Neural cell (in vitro differentiated cells): ENCODE measurements at regions not wholly inside any gene's neighbourhood (a gene's known extent, or its start where the extent isn't known, plus 50 kb on each side); places are given as distances from the start of the nearest gene placed in this dataset.

Experiments used
- H2AFZ ChIP-seq: fragments of 200-600, 300-800 bp; sonication (generic), shearing (Covaris generic); 2 replicates; pipeline ENCODE4 v1.6.0; 2014; ENCODE audit warnings: low read depth, mild to moderate bottlenecking, antibody characterized with exemption, low read length, moderate library complexity
- H3F3A ChIP-seq: fragments of 200-600 bp; shearing (Covaris generic); 2 replicates; pipeline ENCODE4 v1.6.1; 2016; ENCODE audit warnings: mild to moderate bottlenecking, moderate library complexity, mixed read lengths, antibody characterized with exemption, low read length; ENCODE audit not compliant: insufficient read depth, poor library complexity, severe bottlenecking
- H3K27ac ChIP-seq: fragments of 200-600, 300-800 bp; sonication (generic), shearing (Covaris generic); 2 replicates; pipeline ENCODE4 v1.5.1; 2014; ENCODE audit warnings: mild to moderate bottlenecking, low read length, moderate library complexity
- H3K27me3 ChIP-seq: fragments of 300-800, 200-600 bp; sonication (generic), shearing (Covaris generic); 2 replicates; pipeline ENCODE4 v1.6.0; 2014; ENCODE audit warnings: mild to moderate bottlenecking, low read depth, low read length, moderate library complexity; ENCODE audit not compliant: insufficient read depth
- H3K36me3 ChIP-seq: fragments of 300-800, 200-600 bp; sonication (generic), shearing (Covaris generic); 2 replicates; pipeline ENCODE4 v1.5.1; 2014; ENCODE audit warnings: mild to moderate bottlenecking, antibody characterized with exemption, low read length, moderate library complexity; ENCODE audit not compliant: insufficient read depth
- H3K4me2 ChIP-seq: fragments of 300-800, 200-600 bp; sonication (generic), shearing (Covaris generic); 2 replicates; pipeline ENCODE4 v1.6.0; 2014; ENCODE audit warnings: mild to moderate bottlenecking, low read length
- H3K4me3 ChIP-seq: fragments of 300-800, 200-600 bp; sonication (generic), shearing (Covaris generic); 2 replicates; pipeline ENCODE4 v1.5.1; 2014; ENCODE audit warnings: mild to moderate bottlenecking, low read length, moderate library complexity
- H3K79me2 ChIP-seq: fragments of 200-600 bp; shearing (Covaris generic); replicated peaks from 2 replicates; pipeline ENCODE4 v1.6.0; 2014; ENCODE audit warnings: mild to moderate bottlenecking, low read length, moderate library complexity; ENCODE audit not compliant: insufficient read depth
- H3K9ac ChIP-seq: fragments of 300-800, 200-600 bp; sonication (generic), shearing (Covaris generic); 2 replicates; pipeline ENCODE4 v1.6.1; 2016; ENCODE audit warnings: mild to moderate bottlenecking, low read length, mixed read lengths
- H3K9me2 ChIP-seq: fragments of 200-600 bp; shearing (Covaris generic); 2 replicates; pipeline ENCODE4 v1.6.1; 2016; ENCODE audit warnings: mild to moderate bottlenecking, low read length, mixed read lengths; ENCODE audit not compliant: insufficient read depth
- H3K9me3 ChIP-seq: fragments of 200-600, 300-800 bp; sonication (generic), shearing (Covaris generic); 2 replicates; pipeline ENCODE4 v1.6.1; 2016; ENCODE audit warnings: mild to moderate bottlenecking, mixed run types, low read length, moderate library complexity, mixed read lengths
- H4K20me1 ChIP-seq: fragments of 200-600 bp; shearing (Covaris generic); 2 replicates; pipeline ENCODE4 v1.6.1; 2016; ENCODE audit warnings: mild to moderate bottlenecking, mixed run types; ENCODE audit not compliant: insufficient read depth
- EP300 ChIP-seq: fragments of 450-650 bp; conservative IDR thresholded peaks from 2 replicates; pipeline ENCODE4 v1.6.1; 2014; ENCODE audit warnings: antibody characterized with exemption, mild to moderate bottlenecking, moderate library complexity; ENCODE audit not compliant: poor library complexity, severe bottlenecking
- EZH2 ChIP-seq: fragments of 200-600, 300-800 bp; shearing (Covaris generic), sonication (generic); IDR thresholded peaks from 2 replicates; pipeline ENCODE4 v1.6.1; 2014; ENCODE audit warnings: antibody characterized with exemption, low read length, borderline replicate concordance, mild to moderate bottlenecking; ENCODE audit not compliant: insufficient read depth, poor library complexity, severe bottlenecking
- MXI1 ChIP-seq: fragments of 450-650 bp; conservative IDR thresholded peaks from 2 replicates; pipeline ENCODE4 v1.6.1; 2014; ENCODE audit warnings: antibody characterized with exemption, mild to moderate bottlenecking; ENCODE audit not compliant: poor library complexity, severe bottlenecking
- POLR2AphosphoS5 ChIP-seq: IDR thresholded peaks from 2 replicates; pipeline ENCODE4 v1.6.1; 2012
- RAD21 ChIP-seq: fragments of 450-650 bp; conservative IDR thresholded peaks from 2 replicates; pipeline ENCODE4 v1.6.1; 2014; ENCODE audit warnings: antibody characterized with exemption, mild to moderate bottlenecking, moderate library complexity
- SMC3 ChIP-seq: fragments of 450-650 bp; conservative IDR thresholded peaks from 2 replicates; pipeline ENCODE4 v1.6.1; 2014; ENCODE audit warnings: antibody characterized with exemption, mild to moderate bottlenecking, moderate library complexity; ENCODE audit not compliant: poor library complexity
- TAF1 ChIP-seq: IDR thresholded peaks from 2 replicates; pipeline ENCODE4 v1.6.1; 2012; ENCODE audit warnings: low read depth
- TF ChIP-seq, protein P1 (sequence below): fragments of 450-650 bp; IDR thresholded peaks from 2 replicates; pipeline ENCODE4 v1.5.1; 2014; ENCODE audit warnings: antibody characterized with exemption, mild to moderate bottlenecking, moderate library complexity; ENCODE audit not compliant: poor library complexity, severe bottlenecking
- TF ChIP-seq, protein P2 (sequence below): IDR thresholded peaks from 2 replicates; pipeline ENCODE4 v1.6.1; 2012; ENCODE audit warnings: borderline replicate concordance

DNA sequence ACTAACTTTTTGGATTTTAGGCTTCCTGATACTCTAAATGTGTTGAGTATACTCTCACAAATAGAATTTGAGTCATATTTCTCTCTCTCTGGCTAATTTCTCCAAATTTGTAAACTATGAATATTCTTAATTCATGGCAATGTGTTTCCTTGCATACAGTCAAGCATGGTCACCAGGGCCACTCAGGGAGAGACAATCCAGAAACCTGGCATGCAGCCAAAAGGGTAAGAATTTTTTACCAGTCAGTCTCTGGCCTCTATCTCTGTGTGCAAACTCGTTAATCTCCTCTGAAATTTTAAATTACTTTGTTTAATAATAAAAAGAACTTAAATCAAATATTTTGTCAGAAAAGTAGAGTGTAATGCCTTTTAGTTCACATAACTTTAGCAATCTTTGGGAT lies 179.8 kb downstream of the OR13H1 start:
- Histone ChIP-seq H3F3A (no peaks in the 10 kb centered on the region), H3K9me2 (no peaks in the 10 kb centered on the region), H2AFZ (no peak overlapping the region), H3K79me2 (no peaks in the 10 kb centered on the region), H3K4me2 (no peak overlapping the region), H3K9ac (no peak overlapping the region), H3K36me3 (no peaks in the 10 kb centered on the region), H3K27ac (no peak overlapping the region), H4K20me1 (no peaks in the 10 kb centered on the region), H3K9me3 (no peaks in the 10 kb centered on the region), H3K27me3 (no peaks in the 10 kb centered on the region), H3K4me3 (no peak overlapping the region)
- TF ChIP-seq EZH2: no peak
- TF ChIP-seq SMC3: no peak
- TF ChIP-seq TAF1: no peak
- no peak for TF ChIP-seq POLR2AphosphoS5
- TF ChIP-seq, protein P1, sequence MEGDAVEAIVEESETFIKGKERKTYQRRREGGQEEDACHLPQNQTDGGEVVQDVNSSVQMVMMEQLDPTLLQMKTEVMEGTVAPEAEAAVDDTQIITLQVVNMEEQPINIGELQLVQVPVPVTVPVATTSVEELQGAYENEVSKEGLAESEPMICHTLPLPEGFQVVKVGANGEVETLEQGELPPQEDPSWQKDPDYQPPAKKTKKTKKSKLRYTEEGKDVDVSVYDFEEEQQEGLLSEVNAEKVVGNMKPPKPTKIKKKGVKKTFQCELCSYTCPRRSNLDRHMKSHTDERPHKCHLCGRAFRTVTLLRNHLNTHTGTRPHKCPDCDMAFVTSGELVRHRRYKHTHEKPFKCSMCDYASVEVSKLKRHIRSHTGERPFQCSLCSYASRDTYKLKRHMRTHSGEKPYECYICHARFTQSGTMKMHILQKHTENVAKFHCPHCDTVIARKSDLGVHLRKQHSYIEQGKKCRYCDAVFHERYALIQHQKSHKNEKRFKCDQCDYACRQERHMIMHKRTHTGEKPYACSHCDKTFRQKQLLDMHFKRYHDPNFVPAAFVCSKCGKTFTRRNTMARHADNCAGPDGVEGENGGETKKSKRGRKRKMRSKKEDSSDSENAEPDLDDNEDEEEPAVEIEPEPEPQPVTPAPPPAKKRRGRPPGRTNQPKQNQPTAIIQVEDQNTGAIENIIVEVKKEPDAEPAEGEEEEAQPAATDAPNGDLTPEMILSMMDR: no peak
- TF ChIP-seq MXI1: no peak
- TF ChIP-seq EP300: no peak
- TF ChIP-seq RAD21: no peak
- TF ChIP-seq, protein P2, sequence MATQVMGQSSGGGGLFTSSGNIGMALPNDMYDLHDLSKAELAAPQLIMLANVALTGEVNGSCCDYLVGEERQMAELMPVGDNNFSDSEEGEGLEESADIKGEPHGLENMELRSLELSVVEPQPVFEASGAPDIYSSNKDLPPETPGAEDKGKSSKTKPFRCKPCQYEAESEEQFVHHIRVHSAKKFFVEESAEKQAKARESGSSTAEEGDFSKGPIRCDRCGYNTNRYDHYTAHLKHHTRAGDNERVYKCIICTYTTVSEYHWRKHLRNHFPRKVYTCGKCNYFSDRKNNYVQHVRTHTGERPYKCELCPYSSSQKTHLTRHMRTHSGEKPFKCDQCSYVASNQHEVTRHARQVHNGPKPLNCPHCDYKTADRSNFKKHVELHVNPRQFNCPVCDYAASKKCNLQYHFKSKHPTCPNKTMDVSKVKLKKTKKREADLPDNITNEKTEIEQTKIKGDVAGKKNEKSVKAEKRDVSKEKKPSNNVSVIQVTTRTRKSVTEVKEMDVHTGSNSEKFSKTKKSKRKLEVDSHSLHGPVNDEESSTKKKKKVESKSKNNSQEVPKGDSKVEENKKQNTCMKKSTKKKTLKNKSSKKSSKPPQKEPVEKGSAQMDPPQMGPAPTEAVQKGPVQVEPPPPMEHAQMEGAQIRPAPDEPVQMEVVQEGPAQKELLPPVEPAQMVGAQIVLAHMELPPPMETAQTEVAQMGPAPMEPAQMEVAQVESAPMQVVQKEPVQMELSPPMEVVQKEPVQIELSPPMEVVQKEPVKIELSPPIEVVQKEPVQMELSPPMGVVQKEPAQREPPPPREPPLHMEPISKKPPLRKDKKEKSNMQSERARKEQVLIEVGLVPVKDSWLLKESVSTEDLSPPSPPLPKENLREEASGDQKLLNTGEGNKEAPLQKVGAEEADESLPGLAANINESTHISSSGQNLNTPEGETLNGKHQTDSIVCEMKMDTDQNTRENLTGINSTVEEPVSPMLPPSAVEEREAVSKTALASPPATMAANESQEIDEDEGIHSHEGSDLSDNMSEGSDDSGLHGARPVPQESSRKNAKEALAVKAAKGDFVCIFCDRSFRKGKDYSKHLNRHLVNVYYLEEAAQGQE: no peak

DNA sequence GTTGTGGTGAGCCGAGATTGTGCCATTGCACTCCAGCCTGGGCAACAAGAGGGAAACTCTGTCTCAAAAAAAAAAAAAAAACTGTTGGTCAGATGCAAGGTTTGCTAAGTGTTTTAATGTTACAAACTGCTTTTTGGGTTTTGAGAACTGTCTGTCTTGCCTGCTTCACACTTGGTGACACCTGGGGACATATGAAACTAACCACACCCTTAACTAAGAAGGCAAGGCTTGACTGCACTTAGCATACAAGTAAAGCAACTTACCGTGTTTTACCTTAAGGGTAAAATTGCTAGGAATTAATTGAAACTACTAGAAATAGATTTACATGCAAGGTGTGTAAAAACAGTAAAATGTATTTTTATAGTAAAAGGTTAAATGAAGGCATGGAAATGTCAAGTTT lies 180.4 kb downstream of the OR13H1 start:
- no peak overlapping the region for H3K9ac ChIP-seq
- H3K9me3 ChIP-seq: no peaks in the 10 kb centered on the region
- H3K4me2 ChIP-seq: no peak overlapping the region
- H2AFZ ChIP-seq: no peak overlapping the region
- H3K79me2 ChIP-seq: no peaks in the 10 kb centered on the region
- H3K27ac ChIP-seq: no peak overlapping the region
- H3K9me2 ChIP-seq: no peaks in the 10 kb centered on the region
- H4K20me1 ChIP-seq: no peaks in the 10 kb centered on the region
- TF ChIP-seq, protein P1: no peak
- TF ChIP-seq MXI1 (no peak), RAD21 (no peak), EZH2 (no peak), SMC3 (no peak), TAF1 (no peak), POLR2AphosphoS5 (no peak), EP300 (no peak)
- TF ChIP-seq, protein P2: no peak
- no peaks in the 10 kb centered on the region for H3K27me3 ChIP-seq
- no peak overlapping the region for H3K4me3 ChIP-seq
- no peaks in the 10 kb centered on the region for H3F3A ChIP-seq
- no peaks in the 10 kb centered on the region for H3K36me3 ChIP-seq
